ENCODE measurements at regions not wholly inside any gene's neighbourhood (a gene's known extent, or its start where the extent isn't known, plus 50 kb on each side); places are given as distances from the start of the nearest gene placed in this dataset.

GRCh38 chr11:77525455-77526091 is 51.7 kb upstream of the PAK1 start:
- H3K36me3 ChIP-seq (ENCODE audit: control insufficient read depth in 4 of 4, insufficient read depth in 3 of 4, low read depth in 1 of 4, low read length in 3 of 4), result no peaks in the 10 kb centered on the region
- H3K4me1 ChIP-seq (ENCODE audit: control insufficient read depth in 4 of 4, insufficient read depth in 4 of 4, low read length in 3 of 4), result no peaks in the 10 kb centered on the region
- H3K9ac ChIP-seq (ENCODE audit: low read depth in 1 of 2, low read length in 2 of 2), result no peak overlapping the region
- H3K27ac ChIP-seq (ENCODE audit: low read depth in 1 of 2, low read length in 2 of 2), result no peak overlapping the region
- 92% methylated on average over 4 of the region's 4 CpGs for WGBS
- H3K27me3 ChIP-seq (ENCODE audit: control insufficient read depth in 4 of 4, insufficient read depth in 4 of 4, low read length in 3 of 4), result no peaks in the 10 kb centered on the region
- H3K9me3 ChIP-seq (ENCODE audit: control insufficient read depth in 4 of 4, low read length in 3 of 4), result no peaks in the 10 kb centered on the region
- DNase-seq (ENCODE audit: low spot score), result no peak
- TF ChIP-seq RXRA (IDR thresholded peaks at IDR 0.05), result no peak
- no peak for TF ChIP-seq FOXA2 (IDR thresholded peaks at IDR 0.05)
- H3K4me3 ChIP-seq (ENCODE audit: low read depth in 1 of 3, low read length in 3 of 3), result no peak overlapping the region

DNA sequence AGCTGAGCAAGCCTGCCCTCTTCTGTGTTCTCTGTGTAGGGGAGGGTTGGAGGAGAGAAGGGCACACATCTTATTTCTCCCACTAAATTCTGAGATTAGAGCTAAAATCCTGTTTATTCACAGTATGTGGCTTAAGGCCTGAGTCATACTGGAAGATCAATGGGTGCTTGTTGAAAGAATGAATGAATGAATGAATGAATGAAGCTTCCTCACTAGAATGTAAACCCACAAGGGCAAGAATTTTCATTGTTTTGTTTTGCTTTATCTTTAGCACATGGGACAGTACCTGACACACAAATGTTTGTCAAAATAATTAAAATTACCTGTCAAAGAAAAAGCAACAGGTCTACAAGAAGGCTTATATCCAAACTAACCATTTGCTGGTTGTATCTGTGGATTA is 50.6 kb upstream of the PAK1 start:
- DNase-seq (ENCODE audit: low spot score), result no peak

GRCh38 chr11:77523712-77524111 is 49.8 kb upstream of the PAK1 start:
- H3K4me1 ChIP-seq (ENCODE audit: control insufficient read depth in 4 of 4, insufficient read depth in 4 of 4, low read length in 3 of 4), result no peaks in the 10 kb centered on the region
- no peaks in the 10 kb centered on the region for H3K27me3 ChIP-seq (ENCODE audit: control insufficient read depth in 4 of 4, insufficient read depth in 4 of 4, low read length in 3 of 4)
- no peak overlapping the region for H3K9ac ChIP-seq (ENCODE audit: low read depth in 1 of 2, low read length in 2 of 2)
- no peaks in the 10 kb centered on the region for H3K9me3 ChIP-seq (ENCODE audit: control insufficient read depth in 4 of 4, low read length in 3 of 4)
- no peak overlapping the region for H3K4me3 ChIP-seq (ENCODE audit: low read depth in 1 of 3, low read length in 3 of 3)
- DNase-seq (ENCODE audit: low spot score), result no peak
- TF ChIP-seq FOXA2 (IDR thresholded peaks at IDR 0.05) (no peak), EGR1 (IDR thresholded peaks at IDR 0.05; ENCODE audit: low read depth in 2 of 2) (no peak), ZBTB33 (IDR thresholded peaks at IDR 0.05) (no peak), GABPA (IDR thresholded peaks at IDR 0.05 in 1 of 2, conservative IDR thresholded peaks at IDR 0.05 in 1 of 2) (no peak), FOXA1 (IDR thresholded peaks at IDR 0.05) (no peak), YY1 (IDR thresholded peaks at IDR 0.05) (no peak), RXRA (IDR thresholded peaks at IDR 0.05) (no peak), HNF4A (conservative IDR thresholded peaks at IDR 0.05) (peak in 1 of 2 donors; percentile 4)
- TF ChIP-seq, protein P1, sequence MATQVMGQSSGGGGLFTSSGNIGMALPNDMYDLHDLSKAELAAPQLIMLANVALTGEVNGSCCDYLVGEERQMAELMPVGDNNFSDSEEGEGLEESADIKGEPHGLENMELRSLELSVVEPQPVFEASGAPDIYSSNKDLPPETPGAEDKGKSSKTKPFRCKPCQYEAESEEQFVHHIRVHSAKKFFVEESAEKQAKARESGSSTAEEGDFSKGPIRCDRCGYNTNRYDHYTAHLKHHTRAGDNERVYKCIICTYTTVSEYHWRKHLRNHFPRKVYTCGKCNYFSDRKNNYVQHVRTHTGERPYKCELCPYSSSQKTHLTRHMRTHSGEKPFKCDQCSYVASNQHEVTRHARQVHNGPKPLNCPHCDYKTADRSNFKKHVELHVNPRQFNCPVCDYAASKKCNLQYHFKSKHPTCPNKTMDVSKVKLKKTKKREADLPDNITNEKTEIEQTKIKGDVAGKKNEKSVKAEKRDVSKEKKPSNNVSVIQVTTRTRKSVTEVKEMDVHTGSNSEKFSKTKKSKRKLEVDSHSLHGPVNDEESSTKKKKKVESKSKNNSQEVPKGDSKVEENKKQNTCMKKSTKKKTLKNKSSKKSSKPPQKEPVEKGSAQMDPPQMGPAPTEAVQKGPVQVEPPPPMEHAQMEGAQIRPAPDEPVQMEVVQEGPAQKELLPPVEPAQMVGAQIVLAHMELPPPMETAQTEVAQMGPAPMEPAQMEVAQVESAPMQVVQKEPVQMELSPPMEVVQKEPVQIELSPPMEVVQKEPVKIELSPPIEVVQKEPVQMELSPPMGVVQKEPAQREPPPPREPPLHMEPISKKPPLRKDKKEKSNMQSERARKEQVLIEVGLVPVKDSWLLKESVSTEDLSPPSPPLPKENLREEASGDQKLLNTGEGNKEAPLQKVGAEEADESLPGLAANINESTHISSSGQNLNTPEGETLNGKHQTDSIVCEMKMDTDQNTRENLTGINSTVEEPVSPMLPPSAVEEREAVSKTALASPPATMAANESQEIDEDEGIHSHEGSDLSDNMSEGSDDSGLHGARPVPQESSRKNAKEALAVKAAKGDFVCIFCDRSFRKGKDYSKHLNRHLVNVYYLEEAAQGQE (IDR thresholded peaks at IDR 0.05), result no peak
- H3K36me3 ChIP-seq (ENCODE audit: control insufficient read depth in 4 of 4, insufficient read depth in 3 of 4, low read depth in 1 of 4, low read length in 3 of 4), result no peaks in the 10 kb centered on the region
- 59% methylated on average over 4 of the region's 4 CpGs for WGBS
- H3K27ac ChIP-seq (ENCODE audit: low read depth in 1 of 2, low read length in 2 of 2), result no peak overlapping the region

More for the DNA sequence above, 50.6 kb upstream of the PAK1 start:
- no peaks in the 10 kb centered on the region for H3K9me3 ChIP-seq (ENCODE audit: control insufficient read depth in 4 of 4, low read length in 3 of 4)
- no peak overlapping the region for H3K9ac ChIP-seq (ENCODE audit: low read depth in 1 of 2, low read length in 2 of 2)
- no peak overlapping the region for H3K4me3 ChIP-seq (ENCODE audit: low read depth in 1 of 3, low read length in 3 of 3)
- TF ChIP-seq, protein P1 (IDR thresholded peaks at IDR 0.05), result no peak
- TF ChIP-seq FOXA2 (IDR thresholded peaks at IDR 0.05) (no peak), GABPA (IDR thresholded peaks at IDR 0.05 in 1 of 2, conservative IDR thresholded peaks at IDR 0.05 in 1 of 2) (no peak)
- no peaks in the 10 kb centered on the region for H3K36me3 ChIP-seq (ENCODE audit: control insufficient read depth in 4 of 4, insufficient read depth in 3 of 4, low read depth in 1 of 4, low read length in 3 of 4)
- H3K4me1 ChIP-seq (ENCODE audit: control insufficient read depth in 4 of 4, insufficient read depth in 4 of 4, low read length in 3 of 4), result no peaks in the 10 kb centered on the region
- no peak overlapping the region for H3K27ac ChIP-seq (ENCODE audit: low read depth in 1 of 2, low read length in 2 of 2)
- H3K27me3 ChIP-seq (ENCODE audit: control insufficient read depth in 4 of 4, insufficient read depth in 4 of 4, low read length in 3 of 4), result no peaks in the 10 kb centered on the region
